KMS-11 (cell line): ENCODE measurements at regions not wholly inside any gene's neighbourhood (a gene's known extent, or its start where the extent isn't known, plus 50 kb on each side); places are given as distances from the start of the nearest gene placed in this dataset.

Experiments used
- H2AFZ ChIP-seq: fragments of 200-600 bp; sonication (generic); 2 replicates; pipeline ENCODE4 v1.6.1; 2016; ENCODE audit warnings: antibody characterized with exemption, mixed run types, low read depth
- H3K27ac ChIP-seq: fragments of 200-600 bp; sonication (generic); 2 replicates; pipeline ENCODE4 v1.6.1; 2016; ENCODE audit warnings: mild to moderate bottlenecking, mixed run types
- H3K27me3 ChIP-seq: fragments of 200-600 bp; sonication (generic); 2 replicates; pipeline ENCODE4 v1.6.1; 2017; ENCODE audit warnings: mild to moderate bottlenecking, low read depth, mixed run types, moderate library complexity; ENCODE audit not compliant: insufficient read depth
- H3K36me3 ChIP-seq: fragments of 200-600 bp; sonication (generic); 2 replicates; pipeline ENCODE4 v1.6.1; 2017; ENCODE audit warnings: mild to moderate bottlenecking, mixed run types; ENCODE audit not compliant: insufficient read depth
- H3K4me1 ChIP-seq: fragments of 200-600 bp; sonication (generic); 2 replicates; pipeline ENCODE4 v1.6.1; 2016; ENCODE audit warnings: mild to moderate bottlenecking, low read depth, mixed run types; ENCODE audit not compliant: poor library complexity, severe bottlenecking
- H3K4me2 ChIP-seq: fragments of 200-600 bp; sonication (generic); 2 replicates; pipeline ENCODE4 v1.7.0; 2016; ENCODE audit warnings: mild to moderate bottlenecking, mixed run types
- H3K4me3 ChIP-seq: fragments of 200-600 bp; sonication (generic); IDR thresholded peaks from 2 replicates; pipeline ENCODE4 v1.6.1; 2017; ENCODE audit warnings: low read depth, low read length, mixed read lengths; ENCODE audit not compliant: insufficient read depth
- H3K79me2 ChIP-seq: fragments of 200-600 bp; sonication (generic); 2 replicates; pipeline ENCODE4 v1.6.1; 2016; ENCODE audit warnings: low read depth, mixed run types; ENCODE audit not compliant: insufficient read depth
- H3K9ac ChIP-seq: fragments of 200-600 bp; sonication (generic); 2 replicates; pipeline ENCODE4 v1.6.1; 2016; ENCODE audit warnings: mild to moderate bottlenecking, mixed run types
- H4K20me1 ChIP-seq: fragments of 200-600 bp; sonication (generic); 2 replicates; pipeline ENCODE4 v1.6.1; 2016; ENCODE audit warnings: mild to moderate bottlenecking, mixed run types; ENCODE audit not compliant: insufficient read depth
- TF ChIP-seq, protein P1 (sequence below): fragments of 200-600 bp; sonication (generic); conservative IDR thresholded peaks from 2 replicates; pipeline ENCODE4 v1.6.1; 2017; ENCODE audit warnings: low read depth, mild to moderate bottlenecking, antibody characterized with exemption, low read length, moderate library complexity, mixed read lengths

DNA sequence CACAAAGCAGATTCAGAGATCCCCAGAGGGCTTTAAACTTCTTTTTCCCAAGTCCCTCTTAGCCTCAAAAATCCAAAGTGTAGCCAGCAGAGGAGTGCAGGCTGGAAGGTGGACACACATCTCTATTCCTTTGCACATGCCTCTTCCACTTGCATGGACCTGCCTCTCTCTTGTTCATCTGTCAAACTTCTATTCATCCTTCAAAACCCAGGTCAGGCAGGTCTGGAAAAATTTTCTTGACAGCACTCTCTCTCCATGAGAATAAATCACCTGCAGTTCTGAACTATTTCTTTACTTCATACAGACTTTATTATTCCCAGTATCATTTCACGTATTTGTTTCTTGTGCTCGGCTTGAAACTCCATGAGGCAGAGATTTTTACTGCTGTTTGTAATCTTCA, 127.5 kb downstream of the SS18 start:
- TF ChIP-seq, protein P1, sequence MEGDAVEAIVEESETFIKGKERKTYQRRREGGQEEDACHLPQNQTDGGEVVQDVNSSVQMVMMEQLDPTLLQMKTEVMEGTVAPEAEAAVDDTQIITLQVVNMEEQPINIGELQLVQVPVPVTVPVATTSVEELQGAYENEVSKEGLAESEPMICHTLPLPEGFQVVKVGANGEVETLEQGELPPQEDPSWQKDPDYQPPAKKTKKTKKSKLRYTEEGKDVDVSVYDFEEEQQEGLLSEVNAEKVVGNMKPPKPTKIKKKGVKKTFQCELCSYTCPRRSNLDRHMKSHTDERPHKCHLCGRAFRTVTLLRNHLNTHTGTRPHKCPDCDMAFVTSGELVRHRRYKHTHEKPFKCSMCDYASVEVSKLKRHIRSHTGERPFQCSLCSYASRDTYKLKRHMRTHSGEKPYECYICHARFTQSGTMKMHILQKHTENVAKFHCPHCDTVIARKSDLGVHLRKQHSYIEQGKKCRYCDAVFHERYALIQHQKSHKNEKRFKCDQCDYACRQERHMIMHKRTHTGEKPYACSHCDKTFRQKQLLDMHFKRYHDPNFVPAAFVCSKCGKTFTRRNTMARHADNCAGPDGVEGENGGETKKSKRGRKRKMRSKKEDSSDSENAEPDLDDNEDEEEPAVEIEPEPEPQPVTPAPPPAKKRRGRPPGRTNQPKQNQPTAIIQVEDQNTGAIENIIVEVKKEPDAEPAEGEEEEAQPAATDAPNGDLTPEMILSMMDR, result no peak
- H3K79me2 ChIP-seq, result no peaks in the 10 kb centered on the region
- peak overlapping the region; percentile 35; the same call in 1 of the 2 replicates for H2AFZ ChIP-seq
- peaks cover 18% of the 10 kb centered on the region for H3K4me1 ChIP-seq
- no peak overlapping the region; the same call in 1 of the 2 replicates for H3K4me2 ChIP-seq
- H3K27me3 ChIP-seq, result no peaks in the 10 kb centered on the region
- no peak overlapping the region for H3K4me3 ChIP-seq
- no peak overlapping the region for H3K27ac ChIP-seq
- no peak overlapping the region for H3K9ac ChIP-seq
- no peaks in the 10 kb centered on the region for H4K20me1 ChIP-seq
- H3K36me3 ChIP-seq, result no peaks in the 10 kb centered on the region

DNA sequence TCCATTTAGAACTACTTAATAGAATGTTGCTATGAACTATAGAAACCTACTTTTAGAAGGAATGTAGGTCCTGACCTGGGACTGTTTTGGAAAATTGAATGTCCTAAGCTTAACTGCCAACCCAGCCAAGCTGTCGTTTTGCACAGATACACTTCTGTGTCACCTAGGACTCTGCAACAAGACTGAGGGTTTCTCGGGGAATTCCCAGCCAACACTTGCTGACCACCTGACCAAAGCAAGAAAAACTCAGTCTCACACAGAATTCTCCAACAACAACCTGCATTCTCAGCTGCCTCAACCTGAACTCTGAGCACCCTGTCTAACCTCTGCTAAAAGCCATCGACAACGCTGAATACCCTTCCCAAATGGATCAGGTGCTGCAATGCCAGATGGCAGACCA, 128.2 kb downstream of the SS18 start:
- Histone ChIP-seq H3K4me1 (peaks cover 18% of the 10 kb centered on the region), H4K20me1 (no peaks in the 10 kb centered on the region), H3K27ac (no peak overlapping the region), H3K79me2 (no peaks in the 10 kb centered on the region), H2AFZ (peak overlapping the region; percentile 35; the same call in 1 of the 2 replicates), H3K36me3 (no peaks in the 10 kb centered on the region), H3K9ac (no peak overlapping the region; the same call in 1 of the 2 replicates), H3K4me3 (no peak overlapping the region), H3K4me2 (peak overlapping the region; percentile 61), H3K27me3 (no peaks in the 10 kb centered on the region)
- TF ChIP-seq, protein P1, result no peak

DNA sequence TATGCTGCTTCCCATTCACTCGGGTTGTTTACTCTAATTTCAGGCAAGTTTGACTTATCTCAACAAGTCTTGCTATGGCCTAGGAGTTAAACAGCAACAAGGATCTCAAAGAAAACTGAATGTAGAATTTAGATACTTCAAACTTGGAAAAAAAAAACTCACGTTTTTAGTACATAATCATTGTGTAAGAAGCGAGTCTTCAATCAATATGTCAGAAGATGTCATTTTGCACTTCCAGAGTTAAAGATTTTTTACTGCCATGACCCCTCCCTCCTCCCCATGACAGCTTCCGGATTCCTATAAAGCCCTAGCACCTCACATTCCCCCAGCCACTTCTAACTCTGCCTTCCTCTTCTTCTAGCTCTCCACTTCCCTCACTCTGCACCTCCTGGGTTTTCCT, 133.4 kb downstream of the SS18 start:
- Histone ChIP-seq H3K4me2 (no peak overlapping the region), H3K27me3 (no peaks in the 10 kb centered on the region), H3K27ac (no peak overlapping the region), H2AFZ (no peak overlapping the region), H3K4me1 (peaks cover 17% of the 10 kb centered on the region), H3K9ac (no peak overlapping the region), H3K36me3 (no peaks in the 10 kb centered on the region), H3K4me3 (no peak overlapping the region), H3K79me2 (no peaks in the 10 kb centered on the region), H4K20me1 (no peaks in the 10 kb centered on the region)
- TF ChIP-seq, protein P1, result no peak

DNA sequence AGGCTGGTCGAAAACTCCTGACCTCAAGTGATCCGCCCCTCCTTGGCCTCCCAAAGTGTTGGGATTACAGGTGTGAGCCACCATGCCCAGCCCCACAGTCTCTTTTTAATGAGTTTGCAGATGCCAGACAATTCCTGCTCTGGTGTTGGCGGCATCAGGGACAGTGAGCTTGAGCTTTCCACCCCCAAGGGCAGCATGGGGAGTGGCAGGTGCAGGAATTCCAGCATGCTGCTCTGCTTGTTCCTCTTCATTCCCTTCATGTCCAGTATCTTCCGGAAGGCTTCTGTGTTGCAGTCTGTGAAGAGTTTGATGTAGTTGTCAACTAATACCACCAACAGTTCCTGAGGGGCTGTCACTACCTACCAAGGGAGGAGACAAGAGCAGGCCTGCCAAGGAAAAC, 137.3 kb downstream of the SS18 start:
- Histone ChIP-seq H3K4me1 (peaks cover 7% of the 10 kb centered on the region), H3K9ac (no peak overlapping the region), H3K27me3 (no peaks in the 10 kb centered on the region), H3K27ac (no peak overlapping the region), H3K4me3 (no peak overlapping the region), H3K36me3 (no peaks in the 10 kb centered on the region), H4K20me1 (no peaks in the 10 kb centered on the region), H2AFZ (no peak overlapping the region), H3K4me2 (no peak overlapping the region), H3K79me2 (no peaks in the 10 kb centered on the region)
- TF ChIP-seq, protein P1, result no peak
